Psoas muscle (tissue), 7 donors: ENCODE measurements at regions not wholly inside any gene's neighbourhood (a gene's known extent, or its start where the extent isn't known, plus 50 kb on each side); places are given as distances from the start of the nearest gene placed in this dataset.

ENCODE experiments used
- ATAC-seq, 4 donors: fragments of 200-7000 bp; cut with Tn5 transposase; one replicate each; pipeline ENCODE4 v1.9.1; 2020; ENCODE audit warnings: moderate library complexity in 3 of 4, mild to moderate bottlenecking in 2 of 4
- DNase-seq, 2 donors: peaks; one replicate each; pipeline ENCODE4 v3.0.0-alpha.2; 2020
- H3K27ac ChIP-seq: fragments of 200-600 bp; one replicate; pipeline ENCODE4 v1.8.0; 2022
- H3K27me3 ChIP-seq, 3 donors: fragments of 200-600 bp in 1 of 3; one replicate each; pipeline versions ENCODE4 v1.6.1 to v1.8.0; 2013 to 2022; ENCODE audit warnings: low read length in 2 of 3, mild to moderate bottlenecking in 2 of 3, moderate library complexity in 1 of 3; ENCODE audit not compliant: insufficient read depth in 3 of 3
- H3K36me3 ChIP-seq, 2 donors: fragments of 200-600 bp in 1 of 2; one replicate each; pipeline versions ENCODE4 v1.6.1 to v1.8.0; 2013 to 2022; ENCODE audit warnings: low read depth in 1 of 2, mild to moderate bottlenecking in 1 of 2, moderate library complexity in 1 of 2; ENCODE audit not compliant: insufficient read depth in 1 of 2
- H3K4me1 ChIP-seq: fragments of 200-600 bp; one replicate; pipeline ENCODE4 v1.8.0; 2022
- H3K4me3 ChIP-seq: fragments of 200-600 bp; one replicate; pipeline ENCODE4 v1.8.0; 2022; ENCODE audit warnings: mild to moderate bottlenecking
- H3K9me3 ChIP-seq: fragments of 200-600 bp; one replicate; pipeline ENCODE4 v1.8.0; 2022
- CTCF ChIP-seq: fragments of 200-600 bp; IDR thresholded peaks from one replicate; pipeline ENCODE4 v1.8.0; 2022; ENCODE audit warnings: antibody characterized with exemption
- WGBS, 3 donors: extraction: QIAGEN DNeasy Blood & Tissue Kit; methylation state at CpG; one replicate each; pipeline versions ENCODE4 v1.1.6 to v1.1.7; 2013; 5-methylcytosine and 5-hydroxymethylcytosine counted together
- intact Hi-C, 2 donors: fragments of 100-400 bp; cut with DNase I; formaldehyde crosslinking; loops; one replicate each; pipeline versions ENCODE4 v1.11.0 to v1.14.2; 2022
- donor health status: healthy with polysubstance abuse.
- donor health status: DM: no; HTN: no; CAD: no; lungs with moderate emphysema.
- donor health status: Bipolar disorder and iron deficiency.
- donor health status: healthy.
- donor health status: DM: yes; HTN: yes; CAD: no.
- donor health status: DM: no; HTN: no; CAD: no.
- donor health status: DM: yes; HTN: yes; CAD: no.

- Histone ChIP-seq H3K36me3 (no peaks in the 10 kb centered on the region), H3K9me3 (peaks cover 3% of the 10 kb centered on the region), H3K27ac (no peak overlapping the region), H3K4me1 (no peaks in the 10 kb centered on the region), H3K4me3 (no peak overlapping the region), H3K27me3 (no peaks in the 10 kb centered on the region)
- ATAC-seq (no peak), DNase-seq (no peak)
- intact Hi-C loops, result no loop called here
- 82 to 84% (median 82%) methylated on average over 4 of the region's 4 CpGs for WGBS, 3 donors
- TF ChIP-seq CTCF, result no peak
Observed at GRCh38 chr4:136097676-136098075, 1434.6 kb downstream of the PCDH18 start.

GRCh38 chr4:136088211-136088867, 1444.0 kb downstream of the PCDH18 start:
- no peak for ATAC-seq
- H3K4me3 ChIP-seq, result no peak overlapping the region
- intact Hi-C loops, result no loop called here
- no peaks in the 10 kb centered on the region for H3K36me3 ChIP-seq
- H3K27ac ChIP-seq, result no peak overlapping the region
- no peaks in the 10 kb centered on the region for H3K9me3 ChIP-seq
- H3K4me1 ChIP-seq, result no peaks in the 10 kb centered on the region
- no peak for TF ChIP-seq CTCF
- WGBS, 3 donors, result 63 to 66% (median 66%) methylated on average over 4 of the region's 4 CpGs
- DNase-seq, result no peak
- H3K27me3 ChIP-seq, result no peaks in the 10 kb centered on the region

- Histone ChIP-seq H3K27ac (no peak overlapping the region), H3K36me3 (no peaks in the 10 kb centered on the region), H3K27me3 (no peaks in the 10 kb centered on the region), H3K4me3 (no peak overlapping the region), H3K9me3 (no peaks in the 10 kb centered on the region), H3K4me1 (no peaks in the 10 kb centered on the region)
- WGBS, 3 donors, result 33 to 52% (median 49%) methylated on average over 1 of the region's 1 CpG
- intact Hi-C loops, result no loop called here
- no peak for DNase-seq
- no peak for ATAC-seq
- TF ChIP-seq CTCF, result no peak
Observed at GRCh38 chr4:136078976-136079375, 1453.3 kb downstream of the PCDH18 start.

DNA sequence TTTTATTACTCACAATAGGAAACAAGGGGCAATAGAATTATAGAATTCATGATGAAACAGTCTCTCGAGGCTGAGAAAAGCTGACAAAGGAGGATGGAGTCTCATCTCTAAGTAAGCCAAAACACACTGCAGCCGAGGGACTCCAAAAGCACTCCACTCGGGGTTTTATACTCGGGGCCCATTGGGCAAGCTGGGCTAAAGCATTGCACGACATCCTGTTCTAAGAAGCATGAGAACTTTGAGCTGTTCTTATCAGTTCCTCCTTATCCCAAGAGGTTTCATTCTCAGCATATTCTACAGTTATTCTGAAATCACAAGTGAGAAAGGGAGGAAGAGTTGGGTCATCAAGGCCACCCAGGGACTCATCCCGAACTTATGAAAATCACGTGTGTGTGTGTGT, 1475.5 kb downstream of the PCDH18 start:
- no peak for TF ChIP-seq CTCF
- H3K27ac ChIP-seq, result no peak overlapping the region
- intact Hi-C loops, result no loop called here
- no peak overlapping the region for H3K4me3 ChIP-seq
- H3K27me3 ChIP-seq, result no peaks in the 10 kb centered on the region
- no peaks in the 10 kb centered on the region for H3K36me3 ChIP-seq
- WGBS, 3 donors, result 76 to 83% (median 77%) methylated on average over 7 of the region's 7 CpGs
- DNase-seq (no peak), ATAC-seq (no peak)
- H3K4me1 ChIP-seq, result no peaks in the 10 kb centered on the region
- no peaks in the 10 kb centered on the region for H3K9me3 ChIP-seq

DNA sequence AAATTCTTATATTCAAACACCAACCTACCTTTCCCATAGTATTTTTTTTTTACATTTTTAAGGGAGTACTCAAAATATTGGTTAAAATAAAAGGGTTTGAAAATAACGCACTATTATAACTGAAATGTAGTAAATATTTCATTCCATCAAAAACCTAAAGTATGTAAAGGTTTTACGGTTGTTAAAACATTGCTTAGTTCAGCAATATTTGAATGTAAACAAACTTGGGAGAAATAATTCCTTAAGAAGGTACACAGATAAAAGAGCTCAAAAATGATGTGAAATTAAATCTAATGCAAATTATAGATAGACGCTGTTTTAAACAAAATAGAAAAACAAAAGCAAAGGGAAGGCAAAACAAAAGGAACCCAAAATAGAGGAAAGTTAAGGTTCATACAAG, 1476.9 kb downstream of the PCDH18 start:
- Histone ChIP-seq H3K27ac (no peak overlapping the region), H3K4me3 (no peak overlapping the region), H3K4me1 (no peaks in the 10 kb centered on the region), H3K36me3 (no peaks in the 10 kb centered on the region), H3K27me3 (no peaks in the 10 kb centered on the region), H3K9me3 (no peaks in the 10 kb centered on the region)
- DNase-seq (no peak), ATAC-seq (no peak)
- TF ChIP-seq CTCF, result no peak
- intact Hi-C loops, result no loop called here
- 90 to 92% (median 90%) methylated on average over 3 of the region's 3 CpGs for WGBS, 3 donors
